ENCODE measurements at regions not wholly inside any gene's neighbourhood (a gene's known extent, or its start where the extent isn't known, plus 50 kb on each side); places are given as distances from the start of the nearest gene placed in this dataset.

- Histone ChIP-seq H3K9ac (ENCODE audit: low read depth, low read length) (no peak overlapping the region), H3K36me3 (ENCODE audit: insufficient read depth, low read length) (no peaks in the 10 kb centered on the region), H3K4me1 (ENCODE audit: insufficient read depth, low read length) (peaks cover 6% of the 10 kb centered on the region; the same call in 1 of the 2 replicates), H3K9me3 (ENCODE audit: control insufficient read depth, insufficient read depth, low read length) (no peaks in the 10 kb centered on the region)
Observed at GRCh38 chr1:187336441-187337168, 507.9 kb downstream of the PLA2G4A start.

- Histone ChIP-seq H3K4me1 (ENCODE audit: insufficient read depth, low read length) (peaks cover 6% of the 10 kb centered on the region; the same call in 1 of the 2 replicates), H3K9ac (ENCODE audit: low read depth, low read length) (no peak overlapping the region), H3K9me3 (ENCODE audit: control insufficient read depth, insufficient read depth, low read length) (no peaks in the 10 kb centered on the region), H3K36me3 (ENCODE audit: insufficient read depth, low read length) (no peaks in the 10 kb centered on the region)
Observed at GRCh38 chr1:187338762-187339412, 510.1 kb downstream of the PLA2G4A start.

GRCh38 chr1:187342495-187342894 lies 513.7 kb downstream of the PLA2G4A start:
- H3K4me1 ChIP-seq (ENCODE audit: insufficient read depth, low read length): peaks cover 6% of the 10 kb centered on the region; the same call in 1 of the 2 replicates
- H3K36me3 ChIP-seq (ENCODE audit: insufficient read depth, low read length): no peaks in the 10 kb centered on the region
- no peak overlapping the region for H3K9ac ChIP-seq (ENCODE audit: low read depth, low read length)
- H3K9me3 ChIP-seq (ENCODE audit: control insufficient read depth, insufficient read depth, low read length): no peaks in the 10 kb centered on the region

- Histone ChIP-seq H3K9ac (ENCODE audit: low read depth, low read length) (no peak overlapping the region), H3K36me3 (ENCODE audit: insufficient read depth, low read length) (no peaks in the 10 kb centered on the region), H3K4me1 (ENCODE audit: insufficient read depth, low read length) (peaks cover 19% of the 10 kb centered on the region), H3K9me3 (ENCODE audit: control insufficient read depth, insufficient read depth, low read length) (no peaks in the 10 kb centered on the region; the same call in 1 of the 2 replicates)
Observed at GRCh38 chr1:187374082-187374481, 545.3 kb downstream of the PLA2G4A start.

GRCh38 chr1:187374742-187375141 lies 546.0 kb downstream of the PLA2G4A start:
- H3K4me1 ChIP-seq (ENCODE audit: insufficient read depth, low read length): peaks cover 20% of the 10 kb centered on the region
- H3K36me3 ChIP-seq (ENCODE audit: insufficient read depth, low read length): no peaks in the 10 kb centered on the region
- H3K9ac ChIP-seq (ENCODE audit: low read depth, low read length): no peak overlapping the region
- H3K9me3 ChIP-seq (ENCODE audit: control insufficient read depth, insufficient read depth, low read length): no peaks in the 10 kb centered on the region; the same call in 1 of the 2 replicates

- no peak overlapping the region for H3K9ac ChIP-seq (ENCODE audit: low read depth, low read length)
- H3K9me3 ChIP-seq (ENCODE audit: control insufficient read depth, insufficient read depth, low read length): no peaks in the 10 kb centered on the region
- H3K4me1 ChIP-seq (ENCODE audit: insufficient read depth, low read length): peaks cover 5% of the 10 kb centered on the region; the same call in 1 of the 2 replicates
- H3K36me3 ChIP-seq (ENCODE audit: insufficient read depth, low read length): no peaks in the 10 kb centered on the region
Observed at GRCh38 chr1:187383366-187383765, 554.6 kb downstream of the PLA2G4A start.

GRCh38 chr1:187384504-187384903 lies 555.8 kb downstream of the PLA2G4A start:
- Histone ChIP-seq H3K4me1 (ENCODE audit: insufficient read depth, low read length) (peaks cover 5% of the 10 kb centered on the region; the same call in 1 of the 2 replicates), H3K9me3 (ENCODE audit: control insufficient read depth, insufficient read depth, low read length) (no peaks in the 10 kb centered on the region), H3K9ac (ENCODE audit: low read depth, low read length) (no peak overlapping the region), H3K36me3 (ENCODE audit: insufficient read depth, low read length) (no peaks in the 10 kb centered on the region)

- no peaks in the 10 kb centered on the region for H3K36me3 ChIP-seq (ENCODE audit: insufficient read depth, low read length)
- peaks cover 13% of the 10 kb centered on the region; the same call in 1 of the 2 replicates for H3K4me1 ChIP-seq (ENCODE audit: insufficient read depth, low read length)
- H3K9ac ChIP-seq (ENCODE audit: low read depth, low read length): no peak overlapping the region
- H3K9me3 ChIP-seq (ENCODE audit: control insufficient read depth, insufficient read depth, low read length): no peaks in the 10 kb centered on the region
Observed at GRCh38 chr1:187390215-187390818, 561.6 kb downstream of the PLA2G4A start.

GRCh38 chr1:187396226-187396625 lies 567.5 kb downstream of the PLA2G4A start:
- Histone ChIP-seq H3K36me3 (ENCODE audit: insufficient read depth, low read length) (no peaks in the 10 kb centered on the region), H3K9me3 (ENCODE audit: control insufficient read depth, insufficient read depth, low read length) (no peaks in the 10 kb centered on the region), H3K4me1 (ENCODE audit: insufficient read depth, low read length) (peaks cover 12% of the 10 kb centered on the region), H3K9ac (ENCODE audit: low read depth, low read length) (no peak overlapping the region)

- Histone ChIP-seq H3K36me3 (ENCODE audit: insufficient read depth, low read length) (no peaks in the 10 kb centered on the region), H3K9ac (ENCODE audit: low read depth, low read length) (no peak overlapping the region), H3K4me1 (ENCODE audit: insufficient read depth, low read length) (peaks cover 12% of the 10 kb centered on the region), H3K9me3 (ENCODE audit: control insufficient read depth, insufficient read depth, low read length) (no peaks in the 10 kb centered on the region)
Observed at GRCh38 chr1:187396929-187397796, 568.4 kb downstream of the PLA2G4A start.

GRCh38 chr1:187408212-187409004 lies 579.7 kb downstream of the PLA2G4A start:
- H3K4me1 ChIP-seq (ENCODE audit: insufficient read depth, low read length): peaks cover 11% of the 10 kb centered on the region
- H3K36me3 ChIP-seq (ENCODE audit: insufficient read depth, low read length): no peaks in the 10 kb centered on the region
- no peak overlapping the region for H3K9ac ChIP-seq (ENCODE audit: low read depth, low read length)
- no peaks in the 10 kb centered on the region for H3K9me3 ChIP-seq (ENCODE audit: control insufficient read depth, insufficient read depth, low read length)

- peaks cover 11% of the 10 kb centered on the region for H3K4me1 ChIP-seq (ENCODE audit: insufficient read depth, low read length)
- H3K36me3 ChIP-seq (ENCODE audit: insufficient read depth, low read length): no peaks in the 10 kb centered on the region
- no peaks in the 10 kb centered on the region for H3K9me3 ChIP-seq (ENCODE audit: control insufficient read depth, insufficient read depth, low read length)
- no peak overlapping the region for H3K9ac ChIP-seq (ENCODE audit: low read depth, low read length)
Observed at GRCh38 chr1:187409341-187409740, 580.6 kb downstream of the PLA2G4A start.

GRCh38 chr1:187411118-187411517 lies 582.4 kb downstream of the PLA2G4A start:
- Histone ChIP-seq H3K36me3 (ENCODE audit: insufficient read depth, low read length) (no peaks in the 10 kb centered on the region), H3K9me3 (ENCODE audit: control insufficient read depth, insufficient read depth, low read length) (no peaks in the 10 kb centered on the region)

More at GRCh38 chr1:187411118-187411517, 582.4 kb downstream of the PLA2G4A start:
- H3K9ac ChIP-seq (ENCODE audit: low read depth, low read length): no peak overlapping the region
- peaks cover 11% of the 10 kb centered on the region for H3K4me1 ChIP-seq (ENCODE audit: insufficient read depth, low read length)
